ENCODE measurements at regions not wholly inside any gene's neighbourhood (a gene's known extent, or its start where the extent isn't known, plus 50 kb on each side); places are given as distances from the start of the nearest gene placed in this dataset.
A peak's percentile ranks its signal among the peaks of the same experiment; 100 is the strongest.
"Not testable (repeated sequence)": the region's sequence is repeated elsewhere in the genome, so short reads cannot be mapped to it uniquely, and the experiment has no call there.

DNA sequence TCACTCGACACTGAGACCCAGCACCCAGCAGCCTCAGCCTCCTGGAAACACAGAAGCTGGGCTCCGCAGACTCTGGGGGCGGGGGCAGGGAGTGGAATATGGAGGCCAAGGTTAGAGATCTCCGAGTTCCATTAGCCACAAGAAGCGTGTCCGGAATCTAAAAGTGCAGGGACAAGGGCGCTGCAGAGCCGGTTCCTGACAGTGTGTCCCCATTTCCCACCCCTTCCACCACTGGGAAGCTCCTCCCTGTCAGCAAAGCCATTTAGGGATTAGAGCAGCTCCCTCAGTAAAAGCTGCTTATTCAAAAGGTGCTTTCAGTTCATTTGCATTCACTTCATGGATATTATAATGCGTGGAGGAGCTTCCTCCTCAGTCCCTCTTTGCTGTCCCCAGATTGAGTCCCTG, 74.1 kb upstream of the HSPA9 start:
- DNase-seq (ENCODE audit: low read depth in 4 of 4, low spot score in 2 of 4), result no peak

DNA sequence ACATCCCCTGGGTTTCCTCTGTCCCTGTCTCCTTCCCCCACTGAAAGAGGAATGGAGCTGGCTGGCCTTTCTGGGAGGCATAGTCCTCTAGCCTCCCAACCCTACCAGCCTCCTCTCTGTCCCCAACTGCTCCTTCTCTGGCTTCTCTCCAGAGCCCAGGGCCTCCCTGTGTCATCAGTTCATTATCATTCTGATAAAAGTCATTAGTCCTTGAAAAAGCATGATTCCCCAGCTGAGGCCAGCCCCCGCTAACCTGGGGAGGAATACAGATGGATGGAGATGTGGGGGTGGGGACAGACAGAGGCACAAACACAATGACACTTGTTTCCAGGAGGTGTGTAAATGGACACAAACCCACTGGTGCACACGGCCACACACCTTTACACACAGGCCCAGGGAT, 73.6 kb upstream of the HSPA9 start:
- no peak for DNase-seq (ENCODE audit: low read depth in 4 of 4, low spot score in 2 of 4)

DNA sequence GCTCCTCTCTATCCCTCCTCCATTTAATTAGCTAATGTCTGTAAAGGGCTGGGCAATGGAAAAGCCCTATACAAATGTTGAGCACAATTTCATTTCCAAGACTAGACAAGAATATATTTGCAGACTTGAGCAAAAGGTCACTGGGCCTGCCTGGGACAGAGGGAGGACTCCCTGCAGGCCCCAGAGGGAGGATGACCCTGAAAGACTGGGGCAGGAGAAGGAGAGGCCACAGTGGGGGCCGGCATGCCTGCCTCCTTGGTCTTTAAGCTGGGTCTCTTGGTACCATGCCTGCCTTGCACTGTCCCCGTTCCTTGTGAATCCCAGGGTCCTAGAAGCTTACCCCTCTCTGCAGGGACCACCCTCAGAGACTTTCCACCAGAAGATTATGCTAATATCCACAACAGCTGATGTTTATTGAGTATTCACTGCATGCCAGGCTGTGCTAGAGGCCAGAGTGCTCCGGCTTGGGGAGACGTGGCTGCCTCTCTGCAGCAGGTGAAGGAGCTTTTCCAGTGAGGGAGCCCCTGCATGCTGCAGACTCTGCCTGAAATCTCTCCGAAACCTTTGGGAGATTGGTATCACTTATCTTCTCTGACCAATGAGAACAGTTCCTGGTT, 72.7 kb upstream of the HSPA9 start:
- no peak for DNase-seq (ENCODE audit: low read depth in 4 of 4, low spot score in 2 of 4)

DNA sequence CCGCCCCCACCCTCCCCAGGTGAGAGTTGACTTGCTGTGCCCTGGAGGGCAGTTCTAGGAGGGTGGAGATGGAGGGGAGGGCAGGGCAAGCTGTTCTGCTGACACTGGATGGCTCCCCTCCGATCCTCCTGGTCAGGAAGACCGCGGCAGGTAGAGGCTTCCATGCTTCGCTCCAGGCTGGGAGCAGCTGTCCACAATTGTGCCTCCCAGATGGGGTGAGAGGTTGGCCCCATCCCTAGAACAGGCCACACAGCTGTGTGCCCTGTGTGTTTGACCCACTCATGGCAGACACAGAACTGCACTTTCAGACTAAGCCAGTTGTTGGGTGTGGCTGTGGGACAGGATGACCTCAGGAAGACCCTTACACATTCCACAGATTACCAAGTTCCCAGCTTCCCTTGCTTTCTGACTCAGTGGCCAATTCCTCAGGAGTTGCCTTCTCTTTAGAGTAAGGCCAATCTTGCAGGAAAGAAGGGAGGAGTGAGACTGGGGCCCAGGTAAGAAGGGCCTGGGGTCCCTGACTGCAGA, 72.1 kb upstream of the HSPA9 start:
- no peak for DNase-seq (ENCODE audit: low read depth in 4 of 4, low spot score in 2 of 4)

DNA sequence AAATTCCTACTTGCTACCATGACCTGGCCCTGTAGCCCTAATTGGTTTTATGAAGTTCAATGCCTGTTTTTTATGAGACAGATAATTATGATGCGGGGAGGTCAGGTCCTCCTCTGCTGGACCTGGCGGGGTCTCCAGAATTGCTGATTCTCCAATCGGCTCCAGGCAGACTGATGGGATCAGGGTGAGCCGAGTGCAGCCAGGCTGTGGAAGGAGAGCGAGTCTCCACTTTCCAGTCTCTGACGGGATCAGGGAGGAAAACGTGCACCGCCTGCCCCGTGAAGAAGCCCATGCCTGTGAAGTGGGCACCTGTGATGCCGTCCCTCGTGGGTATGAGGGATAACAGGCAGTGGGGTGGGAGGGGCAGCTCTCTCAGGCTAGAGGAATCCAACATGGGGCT, 71.5 kb upstream of the HSPA9 start:
- DNase-seq (ENCODE audit: low read depth in 4 of 4, low spot score in 2 of 4), result no peak

DNA sequence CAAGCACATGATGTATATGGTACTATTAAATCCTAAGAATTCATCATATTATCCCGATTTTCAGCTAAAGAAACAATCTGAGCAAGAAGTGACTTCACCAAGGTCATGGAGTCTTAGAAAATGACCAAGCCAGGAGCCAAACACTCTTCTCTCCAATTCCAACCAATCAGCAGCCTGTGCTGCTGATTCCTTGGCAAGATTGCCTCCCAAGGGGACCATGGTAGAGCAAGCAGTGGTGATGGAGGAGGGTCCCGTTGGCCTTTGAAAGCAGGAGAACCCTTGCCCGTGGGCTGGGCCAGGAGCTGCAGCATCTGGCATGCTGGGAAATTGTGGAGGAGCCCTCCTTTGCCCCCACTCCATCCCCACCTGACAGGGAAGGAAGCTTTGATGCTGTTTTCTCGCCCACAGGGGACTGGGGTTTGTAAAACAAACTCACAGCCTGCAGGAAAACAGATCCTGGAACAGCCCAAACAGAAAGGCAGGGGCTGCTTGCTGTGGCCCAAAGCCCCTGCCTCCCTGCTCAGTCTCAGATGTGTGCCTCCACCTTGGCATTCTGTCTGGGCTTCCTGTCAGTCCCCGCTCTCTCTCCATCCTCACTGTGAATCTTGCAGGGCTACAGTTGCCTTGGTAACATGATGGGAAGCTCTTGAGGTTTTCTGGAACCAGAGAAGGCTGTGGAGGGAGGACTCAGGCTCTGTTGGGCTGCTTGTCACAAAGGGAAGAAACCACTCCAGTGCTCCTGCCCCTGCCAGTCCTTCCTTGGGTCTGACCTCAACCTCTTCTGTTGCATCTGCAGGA, 70.8 kb upstream of the HSPA9 start:
- no peak for DNase-seq (ENCODE audit: low read depth in 4 of 4, low spot score in 2 of 4)

DNA sequence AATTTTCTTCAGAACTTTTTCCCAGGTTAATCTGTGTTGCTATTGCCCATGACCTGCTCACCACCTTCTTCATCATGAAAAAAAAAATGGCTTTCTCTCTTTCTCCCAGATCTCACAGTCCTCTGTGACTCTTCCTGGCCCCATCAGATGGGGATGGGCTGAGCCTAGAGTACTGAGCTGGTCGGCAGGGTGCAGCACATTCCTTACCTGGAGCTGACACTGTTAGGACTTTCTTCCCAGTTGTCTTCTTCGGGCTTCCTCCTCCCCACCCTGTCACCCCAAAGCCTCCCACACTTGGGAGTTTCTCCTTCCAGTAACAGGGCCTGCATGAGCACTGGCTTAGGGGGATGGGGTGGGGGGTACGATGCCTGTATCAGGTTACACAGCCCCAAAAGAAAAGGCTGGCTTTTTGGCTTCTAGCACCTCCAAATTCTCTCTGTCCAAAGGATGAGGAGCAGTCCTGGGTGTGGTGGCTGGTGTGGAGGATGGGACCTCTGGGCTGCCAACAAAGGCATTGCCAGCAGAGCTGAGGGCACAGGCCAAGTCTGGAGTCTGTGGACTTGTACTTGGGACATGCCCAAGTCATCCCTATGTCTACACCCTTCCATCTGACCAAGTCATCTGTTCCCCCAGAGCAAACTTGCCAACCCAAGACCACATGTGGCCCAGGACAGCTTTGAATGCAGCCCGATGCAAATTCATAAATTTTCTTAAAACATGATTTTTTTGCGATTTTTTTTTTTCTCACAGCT, 68.0 kb upstream of the HSPA9 start:
- no peak for DNase-seq (ENCODE audit: low read depth in 4 of 4, low spot score in 2 of 4)

DNA sequence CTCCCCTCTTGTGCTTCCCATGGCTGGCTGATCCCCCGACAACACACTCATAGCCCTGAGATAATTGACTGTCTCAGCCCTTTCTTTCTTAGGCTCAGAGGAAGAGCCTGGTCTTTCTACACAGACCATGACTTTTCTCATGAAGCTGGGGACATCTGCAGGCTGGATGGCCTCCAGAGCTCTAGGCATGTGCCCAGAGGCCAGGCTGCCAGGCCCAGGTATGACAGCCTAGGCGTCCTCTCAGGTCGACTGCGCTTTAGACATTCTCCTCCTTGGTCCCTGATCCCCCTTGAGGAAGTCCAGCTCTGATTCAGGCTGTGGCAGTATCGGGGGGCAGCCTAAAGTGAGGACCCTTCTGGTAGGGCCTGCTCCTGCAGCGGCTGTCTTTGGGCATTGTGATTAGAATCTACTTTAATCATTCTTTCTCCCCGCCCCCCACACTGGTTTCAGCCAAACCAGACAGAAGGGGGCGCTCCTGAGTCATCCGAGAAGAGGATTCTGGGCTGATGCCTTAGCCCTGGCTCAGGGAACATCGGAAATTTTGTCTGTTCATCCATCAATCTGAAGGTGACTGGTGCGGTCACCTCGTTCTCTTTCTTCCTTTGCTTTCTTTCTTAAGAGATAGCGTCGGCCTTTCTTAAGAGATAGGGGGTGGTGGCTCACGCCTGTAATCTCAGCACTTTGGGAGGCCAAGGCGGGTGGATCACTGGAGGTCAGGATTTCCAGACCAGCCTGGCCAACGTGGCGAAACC, 66.5 kb upstream of the HSPA9 start:
- DNase-seq (ENCODE audit: low read depth in 4 of 4, low spot score in 2 of 4), result peak in 1 of 4 donors; percentile 36

DNA sequence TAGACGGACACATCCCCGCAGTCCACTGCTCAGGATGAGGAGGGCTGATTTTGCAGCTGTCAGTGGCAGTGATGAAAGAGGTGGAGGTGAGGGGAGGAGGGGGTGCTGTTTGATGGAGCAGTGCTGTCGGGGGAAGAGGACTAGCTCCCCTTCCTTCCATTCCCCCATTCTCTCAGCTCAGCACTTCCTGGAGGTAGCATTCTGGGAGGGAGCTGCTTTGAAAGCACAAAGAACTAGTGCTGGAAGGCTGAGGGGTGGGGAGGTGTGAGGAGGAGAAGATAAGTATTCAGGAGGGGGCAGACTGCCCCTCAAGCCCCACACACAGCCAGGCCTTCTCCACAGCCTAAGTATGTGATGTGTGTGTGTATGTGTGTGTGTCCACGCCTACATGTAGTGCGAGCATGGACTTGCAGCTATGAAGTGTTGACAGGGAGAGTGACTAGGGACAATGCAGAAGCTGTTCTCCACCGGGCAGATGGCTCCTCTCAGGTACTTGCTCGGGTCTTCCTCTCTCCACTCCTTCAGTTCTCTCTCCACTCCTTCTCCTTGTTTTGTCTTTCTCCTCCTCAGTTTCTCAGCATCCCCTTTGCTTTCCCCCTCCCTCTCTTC, 65.5 kb upstream of the HSPA9 start:
- no peak for DNase-seq (ENCODE audit: low read depth in 4 of 4, low spot score in 2 of 4)

DNA sequence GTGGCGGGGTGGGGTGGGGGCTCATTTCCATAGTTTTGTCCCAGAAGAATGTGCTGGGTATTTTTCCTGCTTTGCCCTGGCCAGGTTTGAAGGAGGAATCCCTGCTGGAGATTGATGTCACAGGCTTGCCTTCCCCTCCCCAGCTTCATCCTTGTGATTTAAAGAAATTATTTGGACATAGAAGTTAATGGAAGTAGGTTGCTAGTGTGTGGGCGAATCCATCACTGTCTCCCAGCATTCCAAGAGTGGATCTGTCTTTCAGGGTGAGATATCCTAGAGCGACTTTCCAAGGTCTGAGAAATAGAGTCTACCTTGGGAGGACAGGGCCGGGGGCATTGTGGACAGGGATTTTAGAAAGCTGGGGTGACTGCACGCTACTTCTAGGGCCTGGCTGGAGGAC, 64.9 kb upstream of the HSPA9 start:
- no peak for DNase-seq (ENCODE audit: low read depth in 4 of 4, low spot score in 2 of 4)

DNA sequence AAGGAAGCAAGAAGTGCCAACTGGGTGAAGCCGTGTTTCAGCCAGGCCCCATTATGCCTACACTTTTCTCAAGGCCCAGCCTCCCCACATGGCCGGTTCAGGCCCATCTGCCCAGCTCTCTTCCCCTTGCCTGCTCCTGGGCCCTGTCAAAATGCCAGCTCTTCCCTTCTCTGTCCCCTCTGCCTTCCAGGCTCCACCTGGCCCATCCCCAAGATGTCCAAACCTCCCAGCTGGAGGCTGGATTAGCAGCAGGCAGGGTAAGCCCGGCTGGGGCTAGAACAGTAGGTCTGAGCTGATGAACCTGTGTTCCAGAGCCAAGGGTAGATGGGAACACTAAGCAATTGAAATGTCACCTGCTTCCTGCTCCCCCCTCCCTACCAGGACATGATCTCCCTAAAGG, 64.1 kb upstream of the HSPA9 start:
- DNase-seq (ENCODE audit: low read depth in 4 of 4, low spot score in 2 of 4), result no peak

DNA sequence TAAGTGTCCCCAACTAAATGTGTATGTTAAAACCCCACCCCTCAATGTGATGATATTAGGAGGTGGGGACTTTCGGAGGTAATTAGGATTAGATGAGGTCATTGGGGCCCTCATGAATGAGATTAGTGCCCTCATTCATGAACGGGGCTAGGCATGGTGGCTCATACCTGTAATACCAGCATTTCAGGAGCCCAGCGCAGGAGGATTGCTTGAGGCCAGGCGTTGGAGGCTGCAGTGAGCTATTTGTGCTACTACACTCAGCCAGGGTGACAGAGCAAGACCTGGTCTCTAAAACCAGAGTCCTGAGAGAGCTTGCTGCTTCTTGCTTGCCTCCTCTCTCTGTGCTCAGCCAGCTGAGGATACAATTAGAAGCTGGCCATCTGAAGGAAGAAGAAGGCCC, 62.1 kb upstream of the HSPA9 start:
- no peak for DNase-seq (ENCODE audit: low read depth in 4 of 4, low spot score in 2 of 4)

DNA sequence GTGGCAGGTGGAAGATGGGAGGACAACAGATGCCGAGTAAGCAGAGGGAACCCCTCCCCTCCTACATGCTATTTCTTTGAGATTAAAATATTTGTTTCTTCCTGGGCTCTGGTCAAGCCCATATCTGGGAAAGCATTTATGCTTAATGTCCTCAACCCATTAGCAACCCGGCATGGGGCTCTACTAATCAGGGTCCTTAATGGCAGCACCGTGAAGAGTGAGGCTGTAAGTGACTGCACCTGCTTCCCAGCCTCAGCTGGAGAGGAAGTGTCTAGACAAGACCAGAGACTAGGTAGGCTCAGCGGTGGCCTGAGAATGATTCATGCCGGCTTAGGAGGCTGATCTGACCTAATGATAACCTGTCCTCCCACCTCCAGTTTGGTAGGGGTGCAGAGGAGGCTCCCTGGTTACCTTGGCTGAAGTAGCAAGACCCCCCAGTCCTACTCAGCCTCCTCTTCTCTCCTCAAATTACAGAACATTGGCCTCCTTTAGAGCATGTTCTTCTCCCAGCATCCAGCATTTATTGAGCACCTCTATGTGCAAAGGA, 61.3 kb upstream of the HSPA9 start:
- DNase-seq (ENCODE audit: low read depth in 4 of 4, low spot score in 2 of 4), result no peak

DNA sequence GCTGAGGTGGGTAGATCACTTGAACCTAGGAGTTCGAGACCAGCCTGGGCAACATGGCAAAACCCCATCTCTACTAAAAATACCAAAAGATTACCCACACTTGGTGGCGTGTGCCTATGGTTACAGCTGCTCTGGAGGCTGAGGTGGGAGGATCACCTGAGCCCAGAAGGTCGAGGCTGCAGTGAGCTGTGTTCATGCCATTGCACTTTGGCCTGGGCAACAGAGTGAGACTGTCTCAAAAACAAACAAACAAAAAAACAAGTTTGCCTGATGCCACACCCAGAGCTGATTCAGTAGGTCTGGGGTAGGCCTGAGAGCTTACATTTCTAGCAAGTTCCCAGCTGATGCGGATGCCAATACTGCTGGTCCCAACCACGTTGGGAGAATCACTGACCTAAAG, 60.5 kb upstream of the HSPA9 start:
- DNase-seq (ENCODE audit: low read depth in 4 of 4, low spot score in 2 of 4), result no peak

DNA sequence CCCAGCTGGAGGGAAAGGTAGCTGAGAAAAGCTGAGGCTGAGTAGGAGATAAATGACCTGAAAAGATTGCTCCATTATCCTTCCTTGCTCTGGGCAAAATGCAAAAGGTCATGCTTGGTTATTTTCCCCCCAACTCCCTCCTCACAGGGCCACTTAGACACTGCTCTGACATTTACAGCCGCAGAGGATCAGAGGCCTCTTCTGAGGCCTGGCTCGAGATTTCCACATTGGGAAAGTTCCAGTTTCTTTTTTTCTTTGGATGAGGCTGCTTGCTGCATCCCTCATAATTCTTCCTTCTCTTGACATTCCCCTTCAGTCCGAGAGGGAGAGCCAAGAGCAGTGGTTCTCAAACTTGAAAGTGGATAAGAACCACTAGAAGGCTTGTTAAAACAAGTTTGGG, 60.1 kb upstream of the HSPA9 start:
- peak in 1 of 4 donors; percentile 38 for DNase-seq (ENCODE audit: low read depth in 4 of 4, low spot score in 2 of 4)

DNA sequence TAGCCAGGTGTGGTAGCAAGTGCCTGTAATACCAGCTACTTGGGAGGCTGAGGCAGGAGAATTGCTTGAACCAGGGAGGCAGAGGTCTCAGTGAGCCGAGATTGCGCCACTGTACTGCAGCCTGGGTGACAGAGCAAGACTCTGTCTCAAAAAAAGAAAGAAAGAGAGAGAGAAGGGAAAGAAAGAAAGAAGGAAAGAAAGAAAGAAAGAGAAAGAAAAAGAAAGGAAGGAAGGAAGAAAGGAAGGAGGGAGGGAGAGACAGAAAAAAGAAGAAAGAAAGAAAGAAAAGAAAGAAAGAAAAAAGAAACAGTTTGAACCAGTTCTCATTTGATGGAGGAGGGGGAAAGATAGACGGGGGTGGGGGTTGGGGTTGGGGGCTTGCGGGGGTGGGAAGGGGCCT, 59.6 kb upstream of the HSPA9 start:
- DNase-seq (ENCODE audit: low read depth in 4 of 4, low spot score in 2 of 4), result not testable (repeated sequence)

DNA sequence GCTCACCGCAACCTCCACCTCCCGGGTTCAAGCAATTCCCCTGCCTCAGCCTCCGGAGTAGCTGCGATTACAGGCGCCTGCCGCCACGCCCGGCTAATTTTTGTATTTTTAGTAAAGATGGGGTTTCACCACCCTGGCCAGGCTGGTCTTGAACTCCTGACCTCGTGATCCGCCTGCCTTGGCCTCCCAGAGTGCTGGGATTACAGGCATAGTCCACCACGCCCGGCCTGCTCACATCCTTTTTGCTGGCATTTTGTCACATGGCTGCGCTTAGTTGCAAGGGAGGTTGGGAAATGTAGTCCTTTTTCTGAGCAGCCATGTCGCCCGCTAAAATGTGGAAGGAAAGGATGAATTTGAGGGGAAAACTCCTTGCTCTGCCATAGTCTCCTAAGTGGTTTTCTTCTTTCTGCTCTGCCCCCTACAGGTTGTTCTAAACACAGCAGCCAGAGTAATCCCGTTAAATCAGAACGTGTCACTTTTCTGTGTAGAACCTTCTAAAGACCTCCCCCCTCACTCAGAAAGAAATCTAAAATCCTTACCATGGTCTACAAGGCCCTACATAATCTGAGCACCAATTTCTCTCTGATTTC, 57.8 kb upstream of the HSPA9 start:
- peak in 2 of 4 donors; percentile 55 to 77 for DNase-seq (ENCODE audit: low read depth in 4 of 4, low spot score in 2 of 4)

DNA sequence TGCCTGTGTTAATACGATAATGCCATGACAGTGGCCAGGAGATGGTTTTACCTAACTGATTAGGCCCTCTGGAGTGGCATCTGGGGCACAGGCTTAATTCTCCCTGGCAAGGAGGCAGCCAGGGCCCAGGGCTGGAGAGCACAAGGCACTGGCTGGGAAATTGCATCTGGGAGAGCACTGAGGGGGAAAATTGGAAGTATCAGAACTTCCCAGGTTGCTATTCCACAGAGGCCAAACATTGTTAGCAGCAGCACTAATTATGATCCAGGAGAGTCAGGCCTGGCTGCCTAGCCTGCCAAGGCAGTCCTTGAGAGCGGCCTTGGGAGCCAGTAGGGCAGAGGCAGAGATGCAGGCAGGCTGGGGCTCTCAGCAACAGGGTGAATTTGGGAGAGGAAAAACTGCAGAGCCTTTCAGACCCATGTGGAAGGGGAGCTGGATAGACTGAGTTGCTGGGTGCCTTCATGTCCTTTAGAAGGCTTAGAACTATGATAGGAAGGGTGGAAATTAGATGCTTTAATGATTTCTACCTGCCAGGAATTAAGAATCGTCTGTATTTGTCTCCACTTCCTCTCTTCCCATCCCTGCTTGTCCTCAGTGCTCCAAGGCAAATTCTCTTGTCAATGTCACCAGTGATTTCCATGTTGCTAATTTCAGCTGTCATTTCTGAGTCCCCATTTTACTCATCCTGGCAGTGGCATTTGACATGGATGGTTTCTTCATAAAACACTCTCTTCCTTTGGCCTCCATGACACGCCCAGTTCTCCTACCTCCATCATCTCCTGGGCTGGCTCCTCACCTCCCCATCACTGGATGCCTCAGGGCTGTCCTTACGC, 56.1 kb upstream of the HSPA9 start:
- DNase-seq (ENCODE audit: low read depth in 4 of 4, low spot score in 2 of 4), result no peak

DNA sequence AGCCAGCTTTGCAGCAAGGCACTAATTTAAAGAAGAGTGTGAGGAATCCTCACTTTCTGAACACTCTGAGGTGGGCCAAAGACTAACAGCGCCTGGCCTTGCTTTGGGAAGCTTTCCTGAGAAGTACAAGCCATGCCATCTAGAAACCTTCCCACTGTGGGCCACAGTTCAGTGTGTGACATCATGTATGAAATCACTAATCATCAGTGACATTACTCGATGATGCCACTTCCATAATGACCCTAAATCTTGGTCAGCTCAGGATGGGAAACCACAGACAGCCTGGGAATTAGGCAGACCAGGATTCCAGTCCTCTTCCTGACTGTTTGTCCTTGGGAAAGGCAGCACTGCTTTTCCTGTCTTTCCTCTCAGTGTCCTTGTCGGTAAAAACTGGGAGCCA, 54.2 kb upstream of the HSPA9 start:
- DNase-seq (ENCODE audit: low read depth in 4 of 4, low spot score in 2 of 4), result no peak
